Glomerular visceral epithelial cell (primary cell): ENCODE measurements at regions not wholly inside any gene's neighbourhood (a gene's known extent, or its start where the extent isn't known, plus 50 kb on each side); places are given as distances from the start of the nearest gene placed in this dataset.

Source experiments
- DNase-seq: peaks from one replicate; pipeline ENCODE4 v3.0.0-alpha.2; 2016; ENCODE audit errors: extremely low spot score

- no peak for DNase-seq
These were observed 94.1 kb downstream of the SIK1 start for GRCh38 chr21:43332861-43333297.

GRCh38 chr21:43331962-43332828, 94.7 kb downstream of the SIK1 start:
- no peak for DNase-seq

GRCh38 chr21:43331111-43331961, 95.6 kb downstream of the SIK1 start:
- DNase-seq = no peak

GRCh38 chr21:43330306-43330881, 96.5 kb downstream of the SIK1 start:
- no peak for DNase-seq

GRCh38 chr21:43329711-43330269, 97.1 kb downstream of the SIK1 start:
- no peak for DNase-seq

- DNase-seq = no peak
These were observed 97.8 kb downstream of the SIK1 start for GRCh38 chr21:43328958-43329691.

- DNase-seq = no peak
These were observed 98.6 kb downstream of the SIK1 start for GRCh38 chr21:43328185-43328957.

- no peak for DNase-seq
These were observed 100.8 kb downstream of the SIK1 start for GRCh38 chr21:43325968-43326715.

GRCh38 chr21:43325036-43325435, 101.9 kb downstream of the SIK1 start:
- DNase-seq = no peak

GRCh38 chr21:43324596-43324995, 102.3 kb downstream of the SIK1 start:
- DNase-seq = no peak

- DNase-seq = no peak
These were observed 103.5 kb downstream of the SIK1 start for GRCh38 chr21:43323244-43324005.

- no peak for DNase-seq
These were observed 104.1 kb downstream of the SIK1 start for GRCh38 chr21:43322805-43323204.

GRCh38 chr21:43322311-43322710, 104.6 kb downstream of the SIK1 start:
- DNase-seq = no peak

GRCh38 chr21:43321611-43322010, 105.3 kb downstream of the SIK1 start:
- DNase-seq = no peak

GRCh38 chr21:43321111-43321510, 105.8 kb downstream of the SIK1 start:
- DNase-seq = peak; percentile 26

- DNase-seq = no peak
These were observed 106.4 kb downstream of the SIK1 start for GRCh38 chr21:43320526-43320925.

- DNase-seq = no peak
These were observed 107.8 kb downstream of the SIK1 start for GRCh38 chr21:43318841-43319781.

GRCh38 chr21:43318368-43318767, 108.6 kb downstream of the SIK1 start:
- no peak for DNase-seq
